ENCODE measurements at regions not wholly inside any gene's neighbourhood (a gene's known extent, or its start where the extent isn't known, plus 50 kb on each side); places are given as distances from the start of the nearest gene placed in this dataset.

DNA sequence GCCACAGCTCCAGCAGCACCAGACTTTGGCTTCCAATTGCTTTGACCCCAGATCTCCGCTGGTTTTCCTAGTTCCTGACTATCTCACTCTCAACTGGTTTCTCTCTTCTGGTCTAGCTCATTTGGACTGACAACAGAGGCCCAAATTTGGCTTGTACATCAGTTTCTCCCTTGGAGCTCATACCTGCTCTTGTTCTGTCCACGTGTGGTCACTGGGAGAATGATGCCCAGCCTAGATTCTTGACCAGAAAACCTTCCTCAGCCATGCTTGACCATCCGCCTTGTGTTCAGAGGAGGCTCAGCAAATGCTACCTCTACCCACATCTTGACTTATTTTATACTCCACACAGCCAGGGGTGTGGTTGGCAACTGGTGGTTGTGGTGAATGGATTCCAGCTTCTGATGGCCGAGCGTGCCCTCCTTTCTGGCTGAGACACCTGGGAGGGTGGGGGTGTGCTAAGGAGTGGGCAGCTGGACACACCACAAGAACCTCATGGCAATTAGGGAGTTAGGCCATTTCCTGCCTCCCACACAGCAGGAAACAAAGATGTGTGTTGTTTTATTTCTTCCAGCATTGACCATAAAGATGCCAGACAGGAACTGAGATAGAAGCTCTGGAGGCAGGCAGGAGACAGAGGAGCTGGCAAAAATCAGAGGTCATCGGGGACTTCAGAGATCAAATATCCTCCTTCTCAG is 93.8 kb upstream of the FAM20A start:
- TF ChIP-seq CTCF (IDR thresholded peaks at IDR 0.05) (no peak), POLR2A (IDR thresholded peaks at IDR 0.05) (no peak)
